ENCODE measurements at regions not wholly inside any gene's neighbourhood (a gene's known extent, or its start where the extent isn't known, plus 50 kb on each side); places are given as distances from the start of the nearest gene placed in this dataset.
A peak's percentile ranks its signal among the peaks of the same experiment; 100 is the strongest.

GRCh38 chr11:91247009-91247735, 977.4 kb upstream of the FAT3 start (continued):
- TF ChIP-seq CTCF (IDR thresholded peaks at IDR 0.05) (no peak), ZNF281 (CRISPR knock-in tag; IDR thresholded peaks at IDR 0.05) (no peak), SMAD4 (CRISPR knock-in tag; IDR thresholded peaks at IDR 0.05) (no peak)
- TF ChIP-seq, protein P1, sequence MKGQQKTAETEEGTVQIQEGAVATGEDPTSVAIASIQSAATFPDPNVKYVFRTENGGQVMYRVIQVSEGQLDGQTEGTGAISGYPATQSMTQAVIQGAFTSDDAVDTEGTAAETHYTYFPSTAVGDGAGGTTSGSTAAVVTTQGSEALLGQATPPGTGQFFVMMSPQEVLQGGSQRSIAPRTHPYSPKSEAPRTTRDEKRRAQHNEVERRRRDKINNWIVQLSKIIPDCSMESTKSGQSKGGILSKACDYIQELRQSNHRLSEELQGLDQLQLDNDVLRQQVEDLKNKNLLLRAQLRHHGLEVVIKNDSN (CRISPR knock-in tag; IDR thresholded peaks at IDR 0.05), result no peak

DNA sequence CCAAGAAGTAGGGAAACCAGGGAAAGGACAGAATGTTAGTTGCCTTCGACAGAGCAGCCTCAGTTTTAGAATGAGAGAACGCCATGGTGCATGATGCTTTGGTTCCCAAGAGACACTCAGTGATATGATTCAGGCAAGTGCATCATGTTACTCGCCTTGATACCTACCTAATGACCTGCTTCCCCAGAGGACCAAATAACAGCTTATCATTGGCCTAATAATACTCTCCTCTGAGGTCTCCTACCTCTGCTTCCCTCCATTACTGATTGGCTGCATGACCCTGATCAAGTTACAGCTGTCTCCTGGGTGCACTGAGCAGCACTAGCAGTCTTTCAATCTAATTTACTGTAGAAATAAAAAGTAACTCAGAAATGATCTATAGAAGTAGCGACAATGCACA, 979.7 kb upstream of the FAT3 start:
- Mint-ChIP-seq H3K27ac (no peak overlapping the region), H3K4me1 (peaks cover 8% of the 10 kb centered on the region), H3K36me3 (no peaks in the 10 kb centered on the region), H3K27me3 (ENCODE audit: low read depth) (no peaks in the 10 kb centered on the region), H3K4me3 (no peak overlapping the region), H3K9me3 (no peaks in the 10 kb centered on the region)
- TF ChIP-seq CREB1 (CRISPR knock-in tag; IDR thresholded peaks at IDR 0.05), result no peak
- TF ChIP-seq, protein P2, sequence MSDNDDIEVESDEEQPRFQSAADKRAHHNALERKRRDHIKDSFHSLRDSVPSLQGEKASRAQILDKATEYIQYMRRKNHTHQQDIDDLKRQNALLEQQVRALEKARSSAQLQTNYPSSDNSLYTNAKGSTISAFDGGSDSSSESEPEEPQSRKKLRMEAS (CRISPR knock-in tag; IDR thresholded peaks at IDR 0.05), result no peak
- ChIA-PET CTCF (no interaction called here), POLR2A (no interaction called here)
- DNase-seq (ENCODE audit: low spot score), result no peak
- ATAC-seq, result no peak

DNA sequence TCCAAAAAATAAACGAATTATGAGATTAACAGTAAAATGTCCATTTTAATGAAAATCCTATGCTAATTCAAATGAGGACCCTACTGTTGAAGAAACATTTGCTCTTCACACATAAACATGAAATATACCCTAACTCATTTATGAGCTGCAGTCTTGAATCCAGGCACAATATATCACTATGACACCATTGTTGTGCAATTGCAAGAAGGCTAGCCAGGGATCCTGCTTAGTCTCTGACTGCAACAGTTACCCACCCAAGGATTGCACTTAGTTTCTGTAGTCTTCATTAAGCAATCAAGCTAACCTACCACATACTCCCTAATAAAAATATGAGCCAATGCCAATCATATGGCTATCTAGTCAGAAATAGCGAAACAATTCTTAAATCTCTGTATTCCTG, 981.0 kb upstream of the FAT3 start:
- no peaks in the 10 kb centered on the region for H3K9me3 Mint-ChIP-seq
- H3K4me1 Mint-ChIP-seq, result peaks cover 17% of the 10 kb centered on the region
- ChIA-PET POLR2A (no interaction called here), CTCF (no interaction called here)
- no peak for ATAC-seq
- H3K27ac Mint-ChIP-seq, result 0 out of 2 replicates have a peak overlapping the region, but pooled peaks have one; percentile 11
- H3K4me3 Mint-ChIP-seq, result no peak overlapping the region
- no peaks in the 10 kb centered on the region for H3K27me3 Mint-ChIP-seq (ENCODE audit: low read depth)
- TF ChIP-seq, protein P3, sequence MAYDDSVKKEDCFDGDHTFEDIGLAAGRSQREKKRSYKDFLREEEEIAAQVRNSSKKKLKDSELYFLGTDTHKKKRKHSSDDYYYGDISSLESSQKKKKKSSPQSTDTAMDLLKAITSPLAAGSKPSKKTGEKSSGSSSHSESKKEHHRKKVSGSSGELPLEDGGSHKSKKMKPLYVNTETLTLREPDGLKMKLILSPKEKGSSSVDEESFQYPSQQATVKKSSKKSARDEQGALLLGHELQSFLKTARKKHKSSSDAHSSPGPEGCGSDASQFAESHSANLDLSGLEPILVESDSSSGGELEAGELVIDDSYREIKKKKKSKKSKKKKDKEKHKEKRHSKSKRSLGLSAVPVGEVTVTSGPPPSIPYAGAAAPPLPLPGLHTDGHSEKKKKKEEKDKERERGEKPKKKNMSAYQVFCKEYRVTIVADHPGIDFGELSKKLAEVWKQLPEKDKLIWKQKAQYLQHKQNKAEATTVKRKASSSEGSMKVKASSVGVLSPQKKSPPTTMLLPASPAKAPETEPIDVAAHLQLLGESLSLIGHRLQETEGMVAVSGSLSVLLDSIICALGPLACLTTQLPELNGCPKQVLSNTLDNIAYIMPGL (CRISPR knock-in tag; IDR thresholded peaks at IDR 0.05), result no peak
- TF ChIP-seq CREM (CRISPR knock-in tag; IDR thresholded peaks at IDR 0.05) (no peak), JUN (CRISPR knock-in tag; IDR thresholded peaks at IDR 0.05) (no peak), ATF2 (CRISPR knock-in tag; IDR thresholded peaks at IDR 0.05; ENCODE audit: borderline replicate concordance, low read depth) (no peak), ESRRA (CRISPR knock-in tag; IDR thresholded peaks at IDR 0.05; ENCODE audit: borderline replicate concordance) (no peak), OVOL2 (CRISPR knock-in tag; IDR thresholded peaks at IDR 0.05; ENCODE audit: borderline replicate concordance) (no peak), NFATC4 (CRISPR knock-in tag; IDR thresholded peaks at IDR 0.05) (no peak), IRF2 (CRISPR knock-in tag; IDR thresholded peaks at IDR 0.05; ENCODE audit: borderline replicate concordance, low read depth) (no peak), ZNF423 (CRISPR knock-in tag; IDR thresholded peaks at IDR 0.05) (no peak), IRF1 (CRISPR knock-in tag; IDR thresholded peaks at IDR 0.05) (no peak), ZNF263 (CRISPR knock-in tag; IDR thresholded peaks at IDR 0.05; ENCODE audit: low read depth) (no peak)
- TF ChIP-seq, protein P4, sequence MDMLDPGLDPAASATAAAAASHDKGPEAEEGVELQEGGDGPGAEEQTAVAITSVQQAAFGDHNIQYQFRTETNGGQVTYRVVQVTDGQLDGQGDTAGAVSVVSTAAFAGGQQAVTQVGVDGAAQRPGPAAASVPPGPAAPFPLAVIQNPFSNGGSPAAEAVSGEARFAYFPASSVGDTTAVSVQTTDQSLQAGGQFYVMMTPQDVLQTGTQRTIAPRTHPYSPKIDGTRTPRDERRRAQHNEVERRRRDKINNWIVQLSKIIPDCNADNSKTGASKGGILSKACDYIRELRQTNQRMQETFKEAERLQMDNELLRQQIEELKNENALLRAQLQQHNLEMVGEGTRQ (CRISPR knock-in tag; IDR thresholded peaks at IDR 0.05), result no peak
- H3K36me3 Mint-ChIP-seq, result no peaks in the 10 kb centered on the region
- DNase-seq (ENCODE audit: low spot score), result no peak
